ENCODE measurements at regions not wholly inside any gene's neighbourhood (a gene's known extent, or its start where the extent isn't known, plus 50 kb on each side); places are given as distances from the start of the nearest gene placed in this dataset.

GRCh38 chr5:12323637-12324229 is 419.5 kb upstream of the CTNND2 start (continued):
- TF ChIP-seq GTF2I (CRISPR knock-in tag; conservative IDR thresholded peaks at IDR 0.05) (no peak), ZNF317 (CRISPR knock-in tag; IDR thresholded peaks at IDR 0.05; ENCODE audit: borderline replicate concordance, low read depth) (no peak), ETV6 (CRISPR knock-in tag; IDR thresholded peaks at IDR 0.05) (peak; percentile 90), ZNF423 (CRISPR knock-in tag; IDR thresholded peaks at IDR 0.05) (no peak), NFYB (CRISPR knock-in tag; conservative IDR thresholded peaks at IDR 0.05; ENCODE audit: low read depth) (no peak), ERG (CRISPR knock-in tag; IDR thresholded peaks at IDR 0.05) (no peak), HMGA2 (CRISPR knock-in tag; IDR thresholded peaks at IDR 0.05) (no peak), JAZF1 (CRISPR knock-in tag; IDR thresholded peaks at IDR 0.05) (no peak), ZNF532 (CRISPR knock-in tag; IDR thresholded peaks at IDR 0.05; ENCODE audit: borderline replicate concordance) (no peak), NR1H2 (CRISPR knock-in tag; IDR thresholded peaks at IDR 0.05) (no peak), MLX (CRISPR knock-in tag; IDR thresholded peaks at IDR 0.05) (no peak), ARID4B (CRISPR knock-in tag; IDR thresholded peaks at IDR 0.05; ENCODE audit: borderline replicate concordance) (no peak), SOX15 (CRISPR knock-in tag; IDR thresholded peaks at IDR 0.05) (no peak), FOXK1 (CRISPR knock-in tag; IDR thresholded peaks at IDR 0.05) (peak; percentile 65), TCF7 (CRISPR knock-in tag; IDR thresholded peaks at IDR 0.05; ENCODE audit: low read depth) (no peak), USF1 (CRISPR knock-in tag; IDR thresholded peaks at IDR 0.05) (peak; percentile 74; the same call in 1 of the 2 replicates), MAX (CRISPR knock-in tag; IDR thresholded peaks at IDR 0.05) (peak; percentile 91), PRRX2 (CRISPR knock-in tag; IDR thresholded peaks at IDR 0.05) (no peak)

All from WTC11 (cell line).